ENCODE measurements at regions not wholly inside any gene's neighbourhood (a gene's known extent, or its start where the extent isn't known, plus 50 kb on each side); places are given as distances from the start of the nearest gene placed in this dataset.

GRCh38 chr15:47507221-47507985 lies 209.9 kb upstream of the SEMA6D start:
- no peaks in the 10 kb centered on the region for H3K9me3 ChIP-seq
- no peaks in the 10 kb centered on the region for H3K27me3 ChIP-seq
- H3K36me3 ChIP-seq, result no peaks in the 10 kb centered on the region
- H3K27ac ChIP-seq, result no peak overlapping the region
- intact Hi-C loops (cut with DNase I), result no loop called here
- 92 to 97% (median 95%) methylated on average over 6 of the region's 6 CpGs for WGBS, 3 donors
- no peak overlapping the region for H3K4me3 ChIP-seq
- no peak for DNase-seq
- no peak for TF ChIP-seq EP300 (IDR thresholded peaks at IDR 0.05)
- no peaks in the 10 kb centered on the region for H3K4me1 ChIP-seq (ENCODE audit: insufficient read depth)

GRCh38 chr15:47511261-47511660 lies 206.0 kb upstream of the SEMA6D start:
- intact Hi-C loops (cut with DNase I), result no loop called here
- Histone ChIP-seq H3K36me3 (no peaks in the 10 kb centered on the region), H3K4me3 (no peak overlapping the region), H3K9me3 (no peaks in the 10 kb centered on the region), H3K27me3 (no peaks in the 10 kb centered on the region), H3K27ac (no peak overlapping the region), H3K4me1 (ENCODE audit: insufficient read depth) (no peaks in the 10 kb centered on the region)
- DNase-seq, result no peak
- TF ChIP-seq CTCF (IDR thresholded peaks at IDR 0.05), result no peak
- no peak for TF ChIP-seq POLR2A (IDR thresholded peaks at IDR 0.05)
- TF ChIP-seq EP300 (IDR thresholded peaks at IDR 0.05), result no peak
- 78 to 86% (median 78%) methylated on average over 1 of the region's 1 CpG for WGBS, 3 donors

- Histone ChIP-seq H3K4me3 (no peak overlapping the region), H3K36me3 (no peaks in the 10 kb centered on the region), H3K27me3 (no peaks in the 10 kb centered on the region), H3K27ac (no peak overlapping the region), H3K9me3 (no peaks in the 10 kb centered on the region), H3K4me1 (ENCODE audit: insufficient read depth) (peaks cover 2% of the 10 kb centered on the region)
- intact Hi-C loops (cut with DNase I), result no loop called here
- WGBS, 3 donors, result 96% methylated on average over 5 of the region's 5 CpGs
- TF ChIP-seq POLR2A (IDR thresholded peaks at IDR 0.05) (no peak), CTCF (IDR thresholded peaks at IDR 0.05) (no peak), EP300 (IDR thresholded peaks at IDR 0.05) (no peak)
- DNase-seq, result no peak
These were observed 203.8 kb upstream of the SEMA6D start for GRCh38 chr15:47513471-47513870.

- WGBS, 3 donors, result 16 to 58% (median 55%) methylated on average over 2 of the region's 2 CpGs
- DNase-seq, result no peak
- no peaks in the 10 kb centered on the region for H3K36me3 ChIP-seq
- no peaks in the 10 kb centered on the region for H3K27me3 ChIP-seq
- intact Hi-C loops (cut with DNase I), result no loop called here
- no peak overlapping the region for H3K4me3 ChIP-seq
- no peaks in the 10 kb centered on the region for H3K9me3 ChIP-seq
- TF ChIP-seq EP300 (IDR thresholded peaks at IDR 0.05) (no peak), POLR2A (IDR thresholded peaks at IDR 0.05) (no peak), CTCF (IDR thresholded peaks at IDR 0.05) (no peak)
- peaks cover 2% of the 10 kb centered on the region for H3K4me1 ChIP-seq (ENCODE audit: insufficient read depth)
- H3K27ac ChIP-seq, result no peak overlapping the region
These were observed 203.1 kb upstream of the SEMA6D start for GRCh38 chr15:47514200-47514652.

GRCh38 chr15:47516558-47516957 lies 200.7 kb upstream of the SEMA6D start:
- Histone ChIP-seq H3K4me1 (ENCODE audit: insufficient read depth) (peaks cover 2% of the 10 kb centered on the region), H3K36me3 (no peaks in the 10 kb centered on the region), H3K9me3 (no peaks in the 10 kb centered on the region), H3K27ac (no peak overlapping the region), H3K4me3 (no peak overlapping the region), H3K27me3 (no peaks in the 10 kb centered on the region)
- 66 to 88% (median 85%) methylated on average over 2 of the region's 2 CpGs for WGBS, 3 donors
- DNase-seq, result no peak
- no peak for TF ChIP-seq POLR2A (IDR thresholded peaks at IDR 0.05)
- no peak for TF ChIP-seq EP300 (IDR thresholded peaks at IDR 0.05)
- TF ChIP-seq CTCF (IDR thresholded peaks at IDR 0.05), result no peak
- intact Hi-C loops (cut with DNase I), result no loop called here
